HG03460 (cell line): ENCODE measurements at regions not wholly inside any gene's neighbourhood (a gene's known extent, or its start where the extent isn't known, plus 50 kb on each side); places are given as distances from the start of the nearest gene placed in this dataset.
"Not testable (repeated sequence)": the region's sequence is repeated elsewhere in the genome, so short reads cannot be mapped to it uniquely, and the experiment has no call there.

Experiments used
- ATAC-seq: cut with Tn5 transposase; IDR thresholded peaks from one replicate; pipeline ENCODE4 v1.9.1; 2021; ENCODE audit not compliant: unreplicated experiment

- peak; percentile 83 for ATAC-seq
Measured at GRCh38 chr2:199216253-199216652, 241.5 kb downstream of the SATB2 start.

GRCh38 chr2:199207011-199207410 is 250.7 kb downstream of the SATB2 start:
- no peak for ATAC-seq

- ATAC-seq: no peak
Measured at GRCh38 chr2:199206536-199206935, 251.2 kb downstream of the SATB2 start.

- ATAC-seq: no peak
Measured at GRCh38 chr2:199202964-199203363, 254.8 kb downstream of the SATB2 start.

- ATAC-seq: no peak
Measured at GRCh38 chr2:199201539-199201938, 256.2 kb downstream of the SATB2 start.

- no peak for ATAC-seq
Measured at GRCh38 chr2:199199797-199200196, 257.9 kb downstream of the SATB2 start.

- no peak for ATAC-seq
Measured at GRCh38 chr2:199197448-199197847, 260.3 kb downstream of the SATB2 start.

- ATAC-seq: no peak
Measured at GRCh38 chr2:199196686-199197085, 261.1 kb downstream of the SATB2 start.

- no peak for ATAC-seq
Measured at GRCh38 chr2:199195927-199196502, 261.7 kb downstream of the SATB2 start.

- no peak for ATAC-seq
Measured at GRCh38 chr2:199191461-199191860, 266.3 kb downstream of the SATB2 start.

GRCh38 chr2:199189229-199189628 is 268.5 kb downstream of the SATB2 start:
- no peak for ATAC-seq

- ATAC-seq: no peak
Measured at GRCh38 chr2:199186301-199186751, 271.4 kb downstream of the SATB2 start.

GRCh38 chr2:199185174-199185573 is 272.6 kb downstream of the SATB2 start:
- not testable (repeated sequence) for ATAC-seq

- no peak for ATAC-seq
Measured at GRCh38 chr2:199163613-199164458, 293.9 kb downstream of the SATB2 start.

GRCh38 chr2:199160677-199161465 is 296.9 kb downstream of the SATB2 start:
- no peak for ATAC-seq

GRCh38 chr2:199160081-199160480 is 297.7 kb downstream of the SATB2 start:
- no peak for ATAC-seq

- ATAC-seq: no peak
Measured at GRCh38 chr2:199148076-199148845, 309.5 kb downstream of the SATB2 start.

- no peak for ATAC-seq
Measured at GRCh38 chr2:199147216-199147615, 310.5 kb downstream of the SATB2 start.

- ATAC-seq: no peak
Measured at GRCh38 chr2:199144546-199144945, 313.2 kb downstream of the SATB2 start.

- no peak for ATAC-seq
Measured at GRCh38 chr2:199144036-199144435, 313.7 kb downstream of the SATB2 start.

GRCh38 chr2:199136681-199137080 is 321.1 kb downstream of the SATB2 start:
- ATAC-seq: no peak
